ENCODE measurements at regions not wholly inside any gene's neighbourhood (a gene's known extent, or its start where the extent isn't known, plus 50 kb on each side); places are given as distances from the start of the nearest gene placed in this dataset.
A peak's percentile ranks its signal among the peaks of the same experiment; 100 is the strongest.
"Not testable (repeated sequence)": the region's sequence is repeated elsewhere in the genome, so short reads cannot be mapped to it uniquely, and the experiment has no call there.

DNA sequence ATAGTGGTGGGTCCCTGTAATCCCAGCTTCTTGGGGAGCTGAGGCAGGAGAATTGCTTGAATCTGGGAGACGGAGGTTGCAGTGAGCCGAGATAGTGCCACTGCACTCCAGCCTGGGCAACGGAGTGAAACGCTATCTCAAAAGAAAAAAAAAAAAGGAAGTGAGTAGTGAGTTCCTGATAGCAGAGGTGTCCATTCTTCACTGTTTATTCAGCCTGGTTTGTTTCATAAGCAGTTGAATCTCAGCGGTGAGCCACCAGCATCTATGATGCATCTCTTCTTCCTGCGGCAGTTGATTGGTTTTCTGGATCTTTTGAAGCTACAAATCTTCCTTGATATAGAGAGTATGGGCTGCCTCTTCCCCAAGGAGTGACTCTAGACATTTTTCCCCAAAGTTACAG, 316.1 kb upstream of the MTPN start:
- DNase-seq (no peak), ATAC-seq (no peak)
- intact Hi-C loops (cut with DNase I, micrococcal nuclease): no loop called here

DNA sequence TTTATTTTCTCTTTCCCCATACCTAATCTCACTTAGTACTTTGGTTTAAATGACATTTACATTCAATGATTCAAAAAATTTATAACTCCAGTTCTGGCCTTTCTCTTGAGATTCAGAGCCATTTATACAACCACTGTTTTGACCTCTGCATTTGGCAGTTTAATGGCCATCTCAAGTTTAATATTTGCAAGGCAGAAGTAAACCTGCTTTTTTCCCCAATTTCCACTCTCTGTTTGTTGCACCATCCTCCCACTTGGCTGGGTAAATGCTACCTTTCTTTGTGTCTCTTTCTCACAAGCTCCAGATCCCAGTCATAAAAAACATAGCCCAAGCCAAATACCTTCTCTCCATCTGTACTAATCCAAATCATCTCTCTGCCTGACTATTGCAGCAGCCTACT, 315.2 kb upstream of the MTPN start:
- DNase-seq (no peak), ATAC-seq (no peak)
- intact Hi-C loops (cut with DNase I, micrococcal nuclease): no loop called here

DNA sequence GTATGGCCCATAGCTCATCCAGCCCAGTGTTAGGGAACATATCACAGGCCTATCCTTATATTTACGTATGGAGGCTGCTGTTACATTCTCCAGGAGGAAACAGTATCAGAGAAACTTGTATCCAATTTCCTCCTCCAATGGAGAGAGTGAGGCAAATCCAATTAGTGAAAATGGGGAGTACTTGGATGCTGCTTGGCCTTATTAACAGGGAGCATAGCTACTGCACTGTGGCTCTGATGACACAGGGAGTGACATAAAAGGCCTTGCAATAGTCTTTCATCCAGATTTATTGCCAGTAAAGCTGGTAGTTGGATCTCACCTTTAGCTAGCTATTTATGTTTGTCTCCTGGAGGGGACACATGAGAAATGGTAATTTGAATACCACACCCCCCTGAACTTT, 313.2 kb upstream of the MTPN start:
- intact Hi-C loops (cut with DNase I, micrococcal nuclease): no loop called here
- no peak for ATAC-seq
- no peak for DNase-seq

DNA sequence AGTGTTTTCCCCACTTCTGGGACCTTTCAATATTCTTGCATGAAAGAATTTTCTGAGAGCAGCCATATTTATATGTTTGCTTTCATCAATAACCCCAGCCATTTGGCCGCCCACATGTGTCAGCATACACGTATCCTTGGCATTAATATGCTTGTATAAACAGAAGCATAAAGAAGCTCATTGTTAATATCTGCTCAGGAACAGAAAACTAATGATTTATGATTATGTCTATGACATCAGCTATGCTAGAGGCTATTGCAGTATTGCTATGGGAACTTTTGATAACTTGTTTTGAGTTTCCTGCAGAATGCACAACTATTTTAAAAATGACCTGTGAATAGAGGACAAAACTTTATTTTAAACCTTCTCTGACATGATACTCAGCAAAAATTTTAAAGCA, 300.9 kb upstream of the MTPN start:
- DNase-seq (no peak), ATAC-seq (no peak)
- intact Hi-C loops (cut with DNase I, micrococcal nuclease): no loop called here

DNA sequence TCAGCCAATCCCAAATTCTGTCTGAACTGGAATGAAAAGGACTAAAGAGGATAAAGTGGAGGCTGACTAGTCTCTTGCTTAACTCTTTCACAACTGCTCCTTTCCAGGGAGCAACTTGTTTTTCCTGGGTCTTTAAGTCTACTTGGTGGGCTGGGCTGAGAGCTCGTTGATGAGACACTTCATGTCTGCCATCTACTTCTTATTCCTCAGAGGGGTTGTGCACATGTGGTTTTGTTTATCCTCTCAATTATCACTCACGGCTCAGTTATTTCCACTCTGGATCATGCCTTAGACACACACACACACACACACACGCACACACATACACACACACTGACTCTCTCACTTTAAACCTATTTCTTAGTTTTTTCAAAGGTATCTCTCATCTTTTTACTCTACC, 298.6 kb upstream of the MTPN start:
- ATAC-seq (no peak), DNase-seq (no peak)
- intact Hi-C loops (cut with DNase I, micrococcal nuclease): no loop called here

DNA sequence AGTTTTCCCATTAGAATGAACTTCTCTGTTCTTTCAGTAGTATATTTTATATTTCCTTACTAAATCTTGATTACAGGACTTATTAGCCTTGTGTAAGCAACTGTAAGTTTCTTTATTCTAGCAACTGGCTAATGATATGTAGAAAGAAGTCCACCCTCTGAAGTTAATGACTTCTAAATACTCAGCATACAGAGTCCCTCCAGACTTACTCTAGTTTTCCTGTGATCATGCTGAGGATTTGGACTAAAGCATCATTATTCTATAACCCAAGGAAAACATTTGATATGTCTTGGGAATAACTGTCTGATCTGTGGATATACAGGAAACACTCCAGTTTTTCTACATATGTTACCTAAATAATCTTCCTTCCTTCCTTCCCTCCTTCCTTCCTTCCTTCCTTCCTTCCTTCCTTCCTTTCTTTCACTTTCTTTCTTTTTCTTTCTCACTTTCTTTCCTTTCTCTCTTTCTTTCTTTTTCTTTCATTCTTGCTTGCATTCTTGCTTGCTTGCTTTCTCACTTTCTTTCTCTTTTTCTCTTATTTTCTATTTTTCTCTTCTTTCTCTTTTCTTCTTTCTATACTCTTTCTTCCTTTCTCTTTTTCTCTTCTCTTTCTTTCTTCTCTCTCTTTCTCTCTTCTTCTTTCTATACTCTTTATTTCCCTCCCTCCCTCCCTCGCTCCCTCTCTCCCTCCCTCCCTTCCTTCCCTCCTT, 297.6 kb upstream of the MTPN start:
- intact Hi-C loops (cut with DNase I, micrococcal nuclease): no loop called here
- DNase-seq: no peak
- no peak for ATAC-seq

DNA sequence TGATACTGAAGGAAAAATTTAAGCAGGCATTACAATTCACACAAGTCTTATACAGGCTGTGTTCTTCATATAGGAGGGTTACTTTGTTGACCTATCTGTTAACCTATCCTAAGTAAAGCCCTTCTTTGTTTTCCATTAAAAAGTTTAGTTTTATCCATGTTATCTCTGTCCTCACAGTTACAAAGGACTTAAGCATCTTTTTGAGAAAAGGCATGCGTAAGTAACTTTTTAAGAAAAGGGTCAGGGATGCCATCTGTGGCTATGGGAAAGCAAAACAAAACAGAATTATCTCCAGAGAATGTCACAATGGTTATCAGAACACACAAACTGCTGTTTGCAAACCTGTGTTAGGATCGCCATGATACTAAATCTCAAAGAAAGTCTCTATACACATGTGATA, 295.8 kb upstream of the MTPN start:
- DNase-seq: no peak
- ATAC-seq: no peak

DNA sequence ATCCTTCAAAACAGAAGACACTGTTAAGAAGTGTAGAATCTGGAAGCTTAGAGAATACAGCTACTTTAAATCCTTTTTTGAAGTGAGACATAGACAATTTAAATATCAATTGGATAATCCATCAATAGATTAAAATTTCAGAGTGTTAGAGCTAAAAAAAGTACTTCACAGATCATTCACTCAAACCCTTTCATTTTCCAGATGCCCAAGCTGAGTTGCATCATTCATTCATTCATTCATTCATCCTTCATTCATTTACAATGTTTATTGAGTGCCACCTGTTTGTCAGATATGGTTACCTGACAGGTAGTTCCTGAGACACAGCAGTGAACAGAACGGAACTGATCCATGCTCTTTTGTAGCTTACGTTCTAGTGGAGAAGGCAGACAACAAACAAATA, 290.7 kb upstream of the MTPN start:
- intact Hi-C loops (cut with DNase I, micrococcal nuclease): no loop called here
- ATAC-seq: no peak
- DNase-seq: no peak

More for the DNA sequence above, 295.8 kb upstream of the MTPN start:
- intact Hi-C loops (cut with DNase I, micrococcal nuclease): no loop called here

DNA sequence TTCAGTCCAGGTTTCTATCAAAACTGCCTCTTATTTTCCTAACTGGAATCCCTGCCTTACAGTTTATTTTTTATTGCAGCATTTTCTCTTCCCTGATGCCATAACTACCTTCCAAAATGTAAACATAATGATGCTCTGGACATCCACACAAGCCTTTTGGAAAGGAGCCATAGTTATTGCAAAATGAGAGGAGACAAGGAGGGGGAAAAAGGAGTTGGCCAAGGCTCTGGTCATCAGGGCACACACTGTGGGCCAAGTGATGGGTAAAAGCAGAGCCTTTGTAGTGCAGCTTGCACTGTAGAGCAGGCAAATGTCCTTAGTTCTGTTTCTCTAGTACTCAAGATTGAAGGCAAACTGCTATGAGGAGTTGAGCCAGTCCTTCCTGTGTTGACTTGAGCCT, 289.3 kb upstream of the MTPN start:
- intact Hi-C loops (cut with DNase I, micrococcal nuclease): no loop called here
- ATAC-seq: no peak
- peak in 1 of 2 donors; percentile 25 for DNase-seq

DNA sequence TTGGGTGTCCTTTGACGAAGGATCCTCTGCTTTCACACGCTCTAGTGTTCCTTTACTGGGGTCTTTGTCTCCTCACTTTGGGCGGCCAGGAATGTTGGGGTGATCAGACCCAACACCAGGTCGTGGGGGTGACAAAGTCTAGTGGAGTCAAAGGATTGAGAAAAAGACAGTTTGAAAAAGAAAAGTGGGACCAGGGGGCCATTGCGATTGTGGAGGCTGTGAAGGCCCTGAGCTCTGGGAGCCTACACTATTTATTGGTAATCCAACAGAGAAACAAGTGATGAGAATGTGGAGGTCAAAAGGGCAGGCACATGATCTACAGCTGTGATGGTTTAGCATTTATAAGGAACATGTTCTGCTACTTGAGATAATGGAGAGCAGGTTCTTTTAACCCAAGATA, 287.1 kb upstream of the MTPN start:
- DNase-seq; intact Hi-C loops (cut with DNase I, micrococcal nuclease); ATAC-seq: not testable (repeated sequence)

DNA sequence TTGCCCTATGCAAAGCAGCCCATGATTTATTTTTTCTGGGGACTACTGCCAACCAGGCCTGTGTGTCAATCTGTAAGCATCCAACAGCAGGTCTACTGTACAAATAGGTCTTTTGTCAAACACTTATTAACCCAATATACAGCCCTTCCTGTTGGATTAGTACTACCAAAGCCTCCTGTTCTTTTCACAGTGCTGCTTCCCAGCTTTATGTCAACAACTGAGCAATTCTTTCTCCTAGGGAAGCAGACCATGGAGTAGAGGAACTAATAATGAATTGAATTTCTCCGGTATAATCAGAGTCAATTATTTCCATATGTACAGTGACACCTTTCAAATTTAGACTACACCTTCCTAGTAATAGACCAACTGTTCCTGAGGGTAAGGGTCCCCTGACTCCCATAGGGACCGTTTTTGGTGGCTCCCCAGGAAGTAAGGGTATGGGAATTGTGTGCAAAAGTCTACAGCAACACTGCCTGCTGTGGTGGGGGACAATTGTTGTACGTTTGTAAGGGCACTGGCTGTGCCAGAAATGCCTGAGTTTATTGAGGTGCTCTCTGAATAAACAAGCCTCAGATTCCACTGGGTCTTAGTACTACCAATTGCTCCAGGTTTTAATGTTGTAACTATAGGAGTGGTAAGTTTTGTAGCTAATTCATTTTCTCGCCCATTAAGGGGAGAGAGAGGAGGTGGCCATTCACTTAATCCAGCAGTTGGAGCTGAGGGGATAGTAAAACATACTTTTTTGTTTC, 286.1 kb upstream of the MTPN start:
- intact Hi-C loops (cut with DNase I, micrococcal nuclease); DNase-seq; ATAC-seq: not testable (repeated sequence)

DNA sequence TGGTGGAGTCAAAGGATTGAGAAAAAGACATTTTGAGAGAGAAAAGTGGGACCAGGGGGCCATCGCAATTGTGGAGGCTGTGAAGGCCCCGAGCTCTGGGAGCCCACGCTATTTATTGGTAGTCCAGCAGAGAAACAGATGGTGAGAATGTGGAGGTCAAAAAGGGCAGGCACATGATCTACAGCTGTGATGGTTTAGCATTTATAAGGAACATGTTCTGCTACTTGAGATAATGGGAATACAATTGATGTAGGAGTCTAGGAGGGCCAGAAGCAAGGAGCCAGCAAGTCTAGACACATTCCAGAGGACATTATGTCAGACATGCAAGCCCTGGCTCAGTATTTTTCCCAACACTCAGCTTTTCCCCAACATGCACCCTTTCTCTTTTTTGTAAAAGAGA, 283.4 kb upstream of the MTPN start:
- ATAC-seq; intact Hi-C loops (cut with DNase I, micrococcal nuclease); DNase-seq: not testable (repeated sequence)

DNA sequence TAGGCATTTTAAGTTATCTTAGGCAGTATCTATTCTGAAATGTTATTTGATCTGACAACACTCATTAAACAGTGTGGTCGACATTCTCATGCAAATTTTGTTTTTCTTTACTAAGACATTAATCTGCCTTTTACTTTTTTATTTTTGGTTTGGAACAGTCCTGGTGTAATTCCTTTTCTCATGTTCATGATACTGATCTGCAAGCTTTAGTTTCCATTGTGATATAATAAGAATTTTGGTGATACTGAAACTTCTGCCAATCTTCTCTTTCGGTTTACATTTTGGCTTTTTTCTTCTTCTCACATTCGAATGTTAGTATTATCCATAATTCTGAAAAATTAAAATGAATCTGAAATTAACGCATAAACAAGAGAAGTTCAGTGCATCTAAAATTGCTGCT, 281.9 kb upstream of the MTPN start:
- DNase-seq (no peak), ATAC-seq (no peak)
- intact Hi-C loops (cut with DNase I, micrococcal nuclease): no loop called here

DNA sequence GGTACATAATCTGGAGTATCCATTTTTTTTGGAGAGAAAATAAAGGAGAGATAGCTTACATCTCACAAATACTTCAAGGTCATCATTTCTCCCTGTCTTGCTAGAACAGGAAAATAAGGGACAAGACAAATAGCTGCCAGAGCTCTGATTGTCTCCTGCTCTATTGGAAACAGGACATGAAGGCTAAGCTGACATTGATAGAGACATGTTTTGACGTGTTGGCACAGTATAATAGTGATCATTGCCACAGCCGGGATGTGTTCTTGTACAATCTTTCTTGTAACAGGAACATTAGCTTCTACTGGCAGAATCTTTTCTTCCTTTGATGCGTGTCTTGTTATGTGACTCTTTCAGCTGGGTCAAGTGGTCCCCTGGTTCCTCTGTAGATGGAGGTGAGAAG, 279.3 kb upstream of the MTPN start:
- DNase-seq (no peak), ATAC-seq (no peak)
- intact Hi-C loops (cut with DNase I, micrococcal nuclease): no loop called here

DNA sequence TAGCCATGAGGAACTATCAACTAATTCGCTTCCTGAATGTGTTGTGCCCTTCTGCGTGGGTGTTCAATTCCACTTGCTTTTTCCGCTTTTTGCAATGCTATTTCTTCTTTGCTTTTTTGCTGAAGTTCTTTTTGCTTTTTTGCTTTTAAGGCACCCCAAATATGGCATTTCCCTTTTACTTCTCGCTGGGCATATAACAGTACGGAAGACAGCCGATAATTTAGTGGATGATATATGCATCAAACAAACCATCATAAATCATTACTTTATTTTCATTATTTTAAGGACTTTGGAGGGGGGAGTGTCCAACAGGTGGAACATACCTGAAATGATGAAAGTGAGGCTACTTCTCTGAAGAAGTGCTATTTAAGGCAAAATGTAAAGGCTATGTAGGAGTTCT, 277.0 kb upstream of the MTPN start:
- intact Hi-C loops (cut with DNase I, micrococcal nuclease): no loop called here
- ATAC-seq (no peak), DNase-seq (no peak)

DNA sequence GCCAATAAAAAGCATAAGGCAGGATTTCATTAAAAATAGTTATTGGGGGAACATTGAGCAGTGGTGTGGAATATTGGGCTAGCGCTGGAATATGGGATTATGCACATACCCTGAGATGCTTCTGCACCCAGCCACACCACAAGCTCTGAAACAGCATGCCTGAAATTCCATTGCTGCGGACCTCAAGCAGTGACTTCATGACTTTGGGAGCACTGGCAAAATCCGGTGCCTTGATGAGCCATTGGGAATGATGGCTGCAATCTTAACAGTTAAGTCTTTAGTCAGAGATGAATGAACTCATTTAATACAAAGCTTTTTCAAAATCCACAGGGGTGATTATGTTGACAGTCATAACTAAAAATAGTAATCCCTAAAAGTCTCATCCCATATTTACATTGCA, 274.7 kb upstream of the MTPN start:
- DNase-seq (no peak), ATAC-seq (no peak)
- intact Hi-C loops (cut with DNase I, micrococcal nuclease): no loop called here

DNA sequence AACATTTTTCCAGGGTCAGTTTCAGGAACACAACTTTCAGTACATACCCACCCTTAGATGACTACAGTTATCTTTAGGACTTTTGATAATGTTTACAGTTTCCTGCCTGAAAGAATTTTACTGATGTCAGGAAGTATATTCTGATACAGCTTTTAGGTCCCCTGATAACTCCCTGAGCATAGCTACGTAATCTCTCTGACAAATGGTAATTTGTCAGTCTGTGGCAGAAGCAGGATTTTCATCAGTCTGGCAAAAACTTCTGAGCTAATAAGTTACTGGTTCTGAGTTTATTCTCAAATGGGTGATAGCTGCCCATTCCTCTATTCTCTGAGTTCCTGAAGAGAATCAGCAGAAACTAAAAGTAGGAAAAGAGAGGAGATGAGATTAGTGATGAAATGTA, 270.1 kb upstream of the MTPN start:
- ATAC-seq: no peak
- no peak for DNase-seq
- intact Hi-C loops (cut with DNase I, micrococcal nuclease): no loop called here

DNA sequence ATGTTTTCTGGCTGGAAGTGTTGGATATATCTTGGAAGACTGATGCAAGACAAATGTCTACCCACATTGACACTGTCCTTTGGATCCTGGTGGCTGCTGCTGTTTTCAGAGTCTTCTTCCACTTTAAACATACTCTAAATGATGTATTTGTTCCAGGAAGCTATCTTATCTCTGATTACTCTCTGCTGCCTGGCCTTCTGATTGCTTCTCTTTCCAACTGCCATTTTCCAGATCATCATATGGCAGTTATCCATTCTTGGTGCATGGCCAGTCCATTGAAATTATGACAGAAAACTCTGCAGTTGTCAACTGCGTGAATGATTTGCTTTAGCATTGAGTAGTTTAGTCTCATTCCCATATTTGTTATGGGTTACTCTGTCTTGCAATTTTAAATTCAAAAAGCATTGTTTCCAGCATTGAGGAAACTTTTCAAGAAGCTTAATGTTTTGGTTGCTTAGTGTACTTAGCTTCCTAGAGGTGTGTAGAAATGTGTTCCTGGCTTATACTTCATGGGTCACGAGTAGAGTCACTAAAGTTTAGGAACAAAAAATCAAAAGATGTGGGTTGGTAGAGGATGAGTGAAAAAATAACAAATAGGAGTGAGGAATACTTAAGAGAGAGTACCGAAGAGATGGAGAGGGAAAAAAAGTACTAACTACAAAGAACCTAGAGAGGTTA, 268.3 kb upstream of the MTPN start:
- ATAC-seq (no peak), DNase-seq (no peak)
- intact Hi-C loops (cut with DNase I, micrococcal nuclease): no loop called here

DNA sequence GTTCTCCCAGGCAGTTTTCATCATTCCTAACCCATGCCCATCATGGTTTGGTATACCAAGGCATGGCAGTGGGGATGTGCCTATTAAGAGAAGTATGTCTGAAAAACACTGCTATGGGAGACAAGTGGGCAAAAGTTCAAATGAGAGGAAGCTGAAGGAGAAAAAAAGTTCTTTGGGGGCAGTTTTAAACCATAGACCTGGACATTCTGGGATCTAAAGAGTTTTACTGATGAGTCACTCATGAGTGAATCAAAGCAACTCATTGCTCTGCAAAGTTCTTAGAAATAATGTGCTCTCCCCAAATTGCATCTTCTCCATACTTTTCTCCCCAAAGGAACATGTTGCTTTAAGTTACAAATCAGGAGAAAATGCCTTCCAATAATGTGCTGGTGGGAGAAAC, 256.9 kb upstream of the MTPN start:
- intact Hi-C loops (cut with DNase I, micrococcal nuclease): no loop called here
- no peak for DNase-seq
- ATAC-seq: no peak

DNA sequence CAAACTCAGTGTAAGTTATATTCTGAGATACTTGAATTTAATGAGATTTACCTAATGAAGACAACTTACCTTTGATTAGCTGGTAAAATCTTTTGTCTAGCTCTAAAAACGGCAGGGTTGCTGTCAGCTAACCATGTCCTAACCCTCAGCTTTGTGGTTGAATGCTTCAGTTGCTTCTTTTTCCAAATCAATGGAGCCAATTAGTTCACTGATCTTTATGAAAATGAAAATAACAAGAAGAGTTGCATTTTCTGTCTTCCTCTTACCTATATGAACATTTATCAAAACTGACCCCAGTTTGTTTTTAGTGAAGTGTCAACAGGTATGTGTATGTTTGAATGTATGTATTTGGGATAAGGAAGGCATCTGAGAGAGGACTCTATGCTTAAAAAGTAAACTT, 253.1 kb upstream of the MTPN start:
- no peak for DNase-seq
- intact Hi-C loops (cut with DNase I, micrococcal nuclease): no loop called here
- ATAC-seq: no peak

All from left colon (tissue), 2 donors.